ENCODE measurements at regions not wholly inside any gene's neighbourhood (a gene's known extent, or its start where the extent isn't known, plus 50 kb on each side); places are given as distances from the start of the nearest gene placed in this dataset.

GRCh38 chr4:188423039-188423438 is 283.8 kb downstream of the TRIML1 start:
- no peak for TF ChIP-seq EP300 (IDR thresholded peaks at IDR 0.05)
- no peak for TF ChIP-seq CTCF (IDR thresholded peaks at IDR 0.05)
- TF ChIP-seq POLR2AphosphoS5 (IDR thresholded peaks at IDR 0.05), result no peak
- TF ChIP-seq POLR2A (IDR thresholded peaks at IDR 0.05), result no peak

Data from gastroesophageal sphincter (tissue), 3 donors.